SK-MEL-5 (cell line): ENCODE measurements at regions not wholly inside any gene's neighbourhood (a gene's known extent, or its start where the extent isn't known, plus 50 kb on each side); places are given as distances from the start of the nearest gene placed in this dataset.
"Not testable (repeated sequence)": the region's sequence is repeated elsewhere in the genome, so short reads cannot be mapped to it uniquely, and the experiment has no call there.

Experiments used
- DNase-seq: peaks from one replicate; pipeline ENCODE4 v3.0.0-alpha.2; 2016; ENCODE audit warnings: low read depth, low spot score
- in situ Hi-C: cut with HindIII; loops from 2 replicates; pipeline ENCODE4 v1.10.0; 2016; ENCODE audit warnings: low sequenced_read_pairs, high pct_unique_total_duplicates, low pct_unique_long_range_greater_than_20kb

GRCh38 chr6:9783567-9783966 lies 631.3 kb downstream of the TFAP2A start:
- in situ Hi-C loops, result no loop called here
- DNase-seq, result no peak

- peak; percentile 97 for DNase-seq
- in situ Hi-C loops, result no loop called here
Observed at GRCh38 chr6:9766240-9766915, 648.5 kb downstream of the TFAP2A start.

GRCh38 chr6:9761220-9761619 lies 653.7 kb downstream of the TFAP2A start:
- in situ Hi-C loops, result no loop called here
- no peak for DNase-seq

GRCh38 chr6:9754515-9754914 lies 660.4 kb downstream of the TFAP2A start:
- in situ Hi-C loops, result no loop called here
- no peak for DNase-seq

GRCh38 chr6:9745966-9746365 lies 668.9 kb downstream of the TFAP2A start:
- in situ Hi-C loops, result no loop called here
- no peak for DNase-seq

- DNase-seq, result no peak
- in situ Hi-C loops, result no loop called here
Observed at GRCh38 chr6:9745476-9745875, 669.4 kb downstream of the TFAP2A start.

- DNase-seq, result no peak
- in situ Hi-C loops, result no loop called here
Observed at GRCh38 chr6:9744119-9744518, 670.8 kb downstream of the TFAP2A start.

- DNase-seq, result peak; percentile 67
- in situ Hi-C loops, result no loop called here
Observed at GRCh38 chr6:9732056-9732455, 682.8 kb downstream of the TFAP2A start.

GRCh38 chr6:9725776-9726175 lies 689.1 kb downstream of the TFAP2A start:
- DNase-seq, in situ Hi-C loops: not testable (repeated sequence)

- DNase-seq, result no peak
- in situ Hi-C loops, result no loop called here
Observed at GRCh38 chr6:9717568-9717967, 697.3 kb downstream of the TFAP2A start.

GRCh38 chr6:9711365-9711764 lies 703.5 kb downstream of the TFAP2A start:
- DNase-seq, result peak; percentile 38
- in situ Hi-C loops, result no loop called here

GRCh38 chr6:9710574-9710973 lies 704.3 kb downstream of the TFAP2A start:
- in situ Hi-C loops, result no loop called here
- peak; percentile 24 for DNase-seq

- no peak for DNase-seq
- in situ Hi-C loops, result no loop called here
Observed at GRCh38 chr6:9708600-9708999, 706.3 kb downstream of the TFAP2A start.

- in situ Hi-C loops, result no loop called here
- no peak for DNase-seq
Observed at GRCh38 chr6:9704989-9705388, 709.9 kb downstream of the TFAP2A start.

GRCh38 chr6:9702914-9703313 lies 712.0 kb downstream of the TFAP2A start:
- DNase-seq, result no peak
- in situ Hi-C loops, result no loop called here

GRCh38 chr6:9699888-9700287 lies 715.0 kb downstream of the TFAP2A start:
- in situ Hi-C loops, result no loop called here
- DNase-seq, result no peak

GRCh38 chr6:9697263-9697931 lies 717.5 kb downstream of the TFAP2A start:
- in situ Hi-C loops, result no loop called here
- DNase-seq, result no peak

GRCh38 chr6:9690388-9690787 lies 724.5 kb downstream of the TFAP2A start:
- in situ Hi-C loops, result no loop called here
- DNase-seq, result no peak

GRCh38 chr6:9680727-9681126 lies 734.1 kb downstream of the TFAP2A start:
- in situ Hi-C loops, DNase-seq: not testable (repeated sequence)
